Thyroid gland (tissue), 4 donors: ENCODE measurements at regions not wholly inside any gene's neighbourhood (a gene's known extent, or its start where the extent isn't known, plus 50 kb on each side); places are given as distances from the start of the nearest gene placed in this dataset.

Experiments
- POLR2A ChIP-seq, 2 donors: fragments of 450-650 bp; IDR thresholded peaks; one replicate each; pipeline ENCODE4 v1.6.1; 2017; ENCODE audit warnings: antibody characterized with exemption in 2 of 2, mild to moderate bottlenecking in 2 of 2, moderate library complexity in 1 of 2
- TF ChIP-seq, protein P1 (sequence below), 6 experiments: fragments of 200-600 bp in 3 of 6; fragments of 450-650 bp in 3 of 6; sonication (generic) in 3 of 6; IDR thresholded peaks; one replicate each; pipeline ENCODE4 v1.5.1; 2016 to 2019; ENCODE audit warnings: antibody characterized with exemption in 6 of 6, mild to moderate bottlenecking in 2 of 6, inconsistent platforms in 1 of 6, moderate library complexity in 1 of 6

DNA sequence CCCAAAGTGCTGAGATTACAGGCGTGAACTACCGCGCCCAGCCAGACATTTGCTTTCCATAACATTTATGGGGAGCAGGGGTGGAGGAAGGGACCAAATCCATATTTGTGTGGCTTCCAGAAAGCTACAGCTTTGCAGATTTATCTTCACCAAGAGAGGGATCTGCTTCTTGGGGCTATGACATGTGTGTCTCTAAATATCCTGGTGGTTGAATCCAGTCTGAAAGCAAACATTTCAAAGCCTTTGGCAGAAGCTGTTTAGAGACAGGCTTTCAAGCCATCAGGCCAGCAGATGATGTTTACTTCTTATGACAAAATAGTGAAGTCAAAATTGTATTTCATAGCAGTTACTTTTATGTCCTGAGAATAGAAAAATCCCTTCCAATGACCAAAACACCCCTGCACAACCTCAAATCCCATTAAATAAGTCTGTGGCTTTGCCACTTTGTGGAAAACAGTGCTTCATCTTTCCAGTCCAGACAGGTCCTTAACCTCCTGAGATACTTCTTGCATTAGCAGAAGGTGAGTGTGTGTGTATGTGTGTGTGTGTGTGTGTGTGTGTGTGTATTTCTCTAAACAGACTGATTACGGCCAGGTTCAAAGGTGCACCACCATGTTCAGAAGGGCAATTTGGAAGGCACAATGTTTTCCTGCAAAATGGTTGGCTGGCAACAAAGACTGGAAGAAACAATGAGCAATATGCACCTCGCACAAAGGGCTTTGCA is 191.4 kb upstream of the LRIG1 start:
- TF ChIP-seq, protein P1, sequence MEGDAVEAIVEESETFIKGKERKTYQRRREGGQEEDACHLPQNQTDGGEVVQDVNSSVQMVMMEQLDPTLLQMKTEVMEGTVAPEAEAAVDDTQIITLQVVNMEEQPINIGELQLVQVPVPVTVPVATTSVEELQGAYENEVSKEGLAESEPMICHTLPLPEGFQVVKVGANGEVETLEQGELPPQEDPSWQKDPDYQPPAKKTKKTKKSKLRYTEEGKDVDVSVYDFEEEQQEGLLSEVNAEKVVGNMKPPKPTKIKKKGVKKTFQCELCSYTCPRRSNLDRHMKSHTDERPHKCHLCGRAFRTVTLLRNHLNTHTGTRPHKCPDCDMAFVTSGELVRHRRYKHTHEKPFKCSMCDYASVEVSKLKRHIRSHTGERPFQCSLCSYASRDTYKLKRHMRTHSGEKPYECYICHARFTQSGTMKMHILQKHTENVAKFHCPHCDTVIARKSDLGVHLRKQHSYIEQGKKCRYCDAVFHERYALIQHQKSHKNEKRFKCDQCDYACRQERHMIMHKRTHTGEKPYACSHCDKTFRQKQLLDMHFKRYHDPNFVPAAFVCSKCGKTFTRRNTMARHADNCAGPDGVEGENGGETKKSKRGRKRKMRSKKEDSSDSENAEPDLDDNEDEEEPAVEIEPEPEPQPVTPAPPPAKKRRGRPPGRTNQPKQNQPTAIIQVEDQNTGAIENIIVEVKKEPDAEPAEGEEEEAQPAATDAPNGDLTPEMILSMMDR (IDR thresholded peaks at IDR 0.05), result no peak
- TF ChIP-seq POLR2A (IDR thresholded peaks at IDR 0.05), result no peak
